ENCODE measurements at regions not wholly inside any gene's neighbourhood (a gene's known extent, or its start where the extent isn't known, plus 50 kb on each side); places are given as distances from the start of the nearest gene placed in this dataset.

- TF ChIP-seq CTCF (IDR thresholded peaks at IDR 0.05; ENCODE audit: low read depth, low read length, poor library complexity, severe bottlenecking) (no peak), EZH2phosphoT487 (IDR thresholded peaks at IDR 0.05; ENCODE audit: borderline replicate concordance, low read length) (no peak)
Measured at GRCh38 chr9:108748776-108749175, 107.0 kb downstream of the ACTL7B start.
